ENCODE measurements at regions not wholly inside any gene's neighbourhood (a gene's known extent, or its start where the extent isn't known, plus 50 kb on each side); places are given as distances from the start of the nearest gene placed in this dataset.

DNA sequence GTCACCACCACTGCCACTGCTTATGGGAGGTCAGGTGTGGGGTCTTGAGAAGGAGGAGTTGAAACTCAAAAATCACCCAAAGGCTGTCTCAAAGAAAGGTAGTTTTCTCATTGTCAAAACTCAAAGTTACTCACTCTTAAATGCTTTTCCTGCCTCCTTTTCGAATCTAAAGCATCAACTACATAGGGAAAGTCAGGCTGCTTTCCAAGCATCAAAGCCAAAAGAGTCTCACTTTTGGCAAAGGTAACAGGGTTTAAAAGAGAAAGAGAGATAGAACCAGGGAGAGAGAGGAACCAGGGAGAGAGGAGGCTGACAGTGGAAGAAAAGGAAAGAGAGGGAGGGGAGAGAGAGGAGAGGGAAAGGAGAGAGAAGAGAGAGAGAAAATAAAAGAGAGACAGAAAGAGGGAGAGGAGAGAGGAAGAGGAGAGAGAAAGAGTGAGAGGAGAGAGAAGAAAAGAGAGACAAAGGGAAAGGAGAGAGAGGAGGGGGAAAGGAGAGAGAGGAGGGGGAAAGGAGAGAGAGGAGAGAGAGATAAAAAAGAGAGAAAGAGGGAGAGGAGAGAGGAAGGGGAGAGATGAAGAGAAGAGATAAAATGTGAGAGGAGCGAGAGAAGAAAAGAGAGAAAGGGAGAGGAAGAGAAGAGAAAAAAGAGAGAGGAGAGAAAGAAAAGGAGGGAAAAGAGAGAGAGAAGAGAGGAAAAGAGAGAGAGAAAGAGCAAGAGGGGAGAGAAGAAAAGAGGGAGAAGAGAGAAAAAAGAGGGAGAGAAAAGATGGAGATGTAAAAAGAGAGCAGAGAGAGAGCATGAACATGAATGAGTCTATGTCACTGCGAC, 262.0 kb upstream of the TSHZ3 start:
- DNase-seq = no peak

DNA sequence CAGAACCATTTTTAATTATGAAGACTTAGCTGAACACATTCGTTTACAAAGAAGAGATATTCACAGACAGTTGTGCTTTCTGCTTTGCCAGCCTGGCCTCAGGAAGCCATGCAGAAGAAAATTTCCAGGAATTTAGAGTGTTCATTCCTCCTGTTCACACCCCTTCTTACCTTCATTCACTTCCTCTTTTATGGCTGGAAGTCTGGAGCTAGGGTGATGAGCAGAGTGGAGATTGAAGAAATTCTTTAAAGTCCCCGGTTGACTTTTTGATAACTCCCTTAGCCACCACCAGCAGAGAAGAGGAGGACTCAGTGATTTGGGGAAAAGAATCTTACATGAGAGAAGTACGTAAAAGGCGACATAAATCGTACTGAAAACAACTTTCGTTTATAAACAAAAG, 263.6 kb upstream of the TSHZ3 start:
- DNase-seq = no peak

- no peak for DNase-seq
These were observed 264.5 kb upstream of the TSHZ3 start for GRCh38 chr19:31613683-31614219.

GRCh38 chr19:31616031-31616430, 266.8 kb upstream of the TSHZ3 start:
- DNase-seq = no peak

DNA sequence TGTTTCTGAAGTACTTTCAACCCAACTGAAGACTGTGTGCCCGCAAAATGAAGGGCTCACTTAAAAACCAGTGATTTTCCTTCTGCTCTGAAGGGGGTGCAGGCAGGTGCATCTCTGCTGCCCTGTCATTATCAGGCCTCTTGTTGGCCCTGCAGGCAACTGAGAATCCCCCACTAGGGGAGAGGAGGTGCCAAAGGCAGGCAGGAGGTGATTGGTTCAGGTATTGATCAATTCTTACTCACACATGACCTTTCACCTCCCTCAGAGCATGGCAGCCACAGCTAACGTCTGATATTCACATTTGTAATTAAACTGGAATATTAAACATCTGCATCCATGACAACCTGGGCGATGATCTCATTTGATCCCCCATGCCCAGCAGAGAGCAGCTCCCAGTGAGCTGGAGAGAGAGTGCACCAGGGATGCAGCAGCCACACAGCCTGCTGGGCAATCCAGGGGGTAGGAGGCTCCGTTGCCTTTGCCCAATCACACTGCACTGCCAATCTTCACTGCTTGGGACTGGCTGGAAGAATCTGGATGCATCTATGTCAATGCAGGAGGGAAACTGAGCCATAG, 267.9 kb upstream of the TSHZ3 start:
- DNase-seq = no peak

GRCh38 chr19:31625056-31625455, 275.8 kb upstream of the TSHZ3 start:
- DNase-seq = no peak

GRCh38 chr19:31625575-31625974, 276.3 kb upstream of the TSHZ3 start:
- DNase-seq = no peak

GRCh38 chr19:31626941-31627340, 277.7 kb upstream of the TSHZ3 start:
- no peak for DNase-seq

GRCh38 chr19:31627620-31628365, 278.6 kb upstream of the TSHZ3 start:
- no peak for DNase-seq

DNA sequence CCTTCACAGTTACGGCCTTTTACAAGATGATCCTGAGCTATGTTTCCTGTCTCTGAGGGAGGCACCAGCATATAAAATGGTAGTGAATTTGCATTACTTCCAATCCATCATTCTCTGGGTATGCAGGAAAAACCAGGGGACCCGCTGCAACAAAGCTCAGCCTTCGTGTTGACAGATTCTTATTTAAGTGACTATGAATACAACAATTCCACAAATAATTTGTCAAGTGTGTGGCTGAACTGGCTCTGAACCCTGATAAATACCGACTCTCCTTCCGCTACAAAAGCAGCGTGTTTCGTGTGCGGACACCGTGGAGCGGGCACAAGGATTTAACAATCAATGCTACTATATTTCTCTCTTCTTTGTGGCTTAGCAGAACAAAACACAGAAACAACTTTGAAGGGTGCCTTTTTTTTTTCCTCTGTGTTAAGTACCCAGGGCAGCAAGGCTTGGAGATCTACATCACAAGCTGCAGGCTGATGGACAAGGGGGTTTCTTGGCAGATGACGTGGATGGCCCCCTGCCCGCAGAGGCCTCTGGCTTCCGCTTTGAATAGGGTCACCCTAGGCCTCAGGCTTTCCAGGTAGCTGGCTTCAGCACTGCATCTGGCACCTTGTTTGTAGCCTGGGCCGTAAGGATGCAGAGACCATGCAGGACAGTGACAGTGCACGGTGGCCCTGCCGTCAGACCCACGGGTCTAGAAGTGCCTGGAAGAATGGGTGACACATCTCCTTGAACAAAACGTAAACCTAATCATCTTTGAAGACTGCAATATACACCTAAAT, 280.5 kb upstream of the TSHZ3 start:
- no peak for DNase-seq

- DNase-seq = no peak
These were observed 283.8 kb upstream of the TSHZ3 start for GRCh38 chr19:31633014-31633413.

DNA sequence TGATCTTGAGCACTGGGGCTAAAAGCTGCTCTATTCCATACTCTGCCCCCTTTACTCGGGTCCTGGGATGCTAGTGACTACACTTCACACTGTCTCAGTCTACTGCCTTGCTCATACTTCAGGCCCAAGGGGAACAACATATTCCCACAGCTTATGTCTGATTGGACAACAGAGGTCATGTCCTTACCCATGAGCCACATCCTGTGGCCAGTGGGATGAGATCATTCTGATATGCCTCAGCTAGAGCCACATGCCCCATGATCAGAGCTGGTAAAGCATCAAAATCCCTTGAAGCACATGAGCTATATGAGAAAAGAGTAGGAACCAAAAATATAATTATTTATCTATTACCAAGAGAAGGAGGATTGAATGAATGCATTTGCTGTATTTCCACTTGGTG, 290.1 kb upstream of the TSHZ3 start:
- DNase-seq = no peak

DNA sequence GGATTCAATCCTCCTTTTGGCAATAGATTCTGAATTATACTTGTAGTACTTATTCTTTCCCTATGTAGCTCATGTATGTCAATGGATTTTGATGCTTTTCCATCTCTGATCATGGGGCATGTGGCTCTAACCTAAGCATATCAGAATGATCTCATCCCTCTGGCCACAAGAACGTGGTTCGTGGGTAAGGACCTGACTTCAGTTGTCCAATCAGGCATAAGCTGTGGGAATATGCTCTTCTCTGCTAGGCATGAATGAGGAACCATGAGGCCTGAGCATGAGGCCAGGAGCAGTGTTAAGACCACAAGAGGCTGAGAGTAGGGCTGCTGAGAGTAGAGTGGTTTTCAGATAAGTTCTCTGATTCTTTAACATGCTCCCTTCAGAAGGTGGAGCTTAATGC, 292.4 kb upstream of the TSHZ3 start:
- no peak for DNase-seq

DNA sequence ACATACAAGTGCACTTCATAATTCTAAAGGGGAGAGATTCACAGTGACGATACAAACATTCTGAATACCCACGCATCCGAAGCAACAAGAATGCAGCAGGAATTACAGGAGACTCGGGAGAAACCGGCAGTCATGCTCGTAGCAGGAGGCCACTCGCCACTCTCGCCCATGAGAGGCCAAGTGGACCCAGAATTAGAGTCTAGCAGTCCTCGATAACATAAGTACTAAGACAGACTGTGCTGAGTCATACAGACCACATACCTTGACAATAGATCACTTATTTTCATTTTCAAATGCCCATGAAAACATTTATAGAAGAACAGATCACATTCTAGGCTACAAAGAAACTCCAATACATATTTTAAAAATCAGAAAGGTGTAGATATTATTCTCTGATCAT, 299.1 kb upstream of the TSHZ3 start:
- no peak for DNase-seq

DNA sequence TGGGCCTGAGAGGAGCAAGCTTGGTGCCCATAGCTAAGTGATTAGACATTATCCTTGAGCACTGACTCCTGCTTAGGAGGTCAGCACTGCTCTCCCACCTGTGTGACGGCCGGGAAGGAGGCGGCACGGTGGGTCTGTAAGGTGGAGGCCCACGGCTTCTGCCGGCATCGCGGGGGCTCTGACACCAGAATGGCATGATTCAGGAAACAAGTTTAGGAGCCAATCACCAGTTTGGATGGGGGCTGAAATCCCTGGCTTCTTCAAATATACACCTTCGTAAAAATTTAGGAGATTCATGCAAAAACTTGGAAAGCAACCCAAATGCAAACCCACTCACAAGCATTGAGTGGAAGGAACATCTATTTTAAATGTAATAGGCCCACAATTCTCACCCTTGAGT, 307.3 kb upstream of the TSHZ3 start:
- DNase-seq = no peak

- no peak for DNase-seq
These were observed 310.0 kb upstream of the TSHZ3 start for GRCh38 chr19:31658993-31659896.

DNA sequence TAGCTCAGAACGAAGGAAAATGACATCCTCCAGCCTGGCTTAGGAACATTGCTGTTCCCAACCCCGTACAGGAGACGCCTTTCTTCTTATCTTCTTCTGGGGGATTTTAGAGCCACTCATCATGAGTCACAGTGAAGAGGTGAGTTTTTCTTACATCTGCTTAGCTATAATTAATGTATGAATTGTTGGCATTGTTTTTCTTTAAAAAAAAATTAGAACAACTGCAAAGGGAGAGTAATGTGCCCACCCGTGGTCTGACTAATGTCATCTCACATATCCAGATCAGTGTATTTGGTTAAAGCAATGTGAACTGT, 310.6 kb upstream of the TSHZ3 start:
- DNase-seq = no peak

- DNase-seq = no peak
These were observed 314.9 kb upstream of the TSHZ3 start for GRCh38 chr19:31664096-31664495.

- DNase-seq = no peak
These were observed 315.8 kb upstream of the TSHZ3 start for GRCh38 chr19:31664997-31665396.

- no peak for DNase-seq
These were observed 316.9 kb upstream of the TSHZ3 start for GRCh38 chr19:31666126-31666525.

GRCh38 chr19:31667106-31667505, 317.9 kb upstream of the TSHZ3 start:
- no peak for DNase-seq

- DNase-seq = no peak
These were observed 319.7 kb upstream of the TSHZ3 start for GRCh38 chr19:31668921-31669320.

All from T-helper 9 cell (primary cell).